ENCODE measurements at regions not wholly inside any gene's neighbourhood (a gene's known extent, or its start where the extent isn't known, plus 50 kb on each side); places are given as distances from the start of the nearest gene placed in this dataset.
A peak's percentile ranks its signal among the peaks of the same experiment; 100 is the strongest.

DNA sequence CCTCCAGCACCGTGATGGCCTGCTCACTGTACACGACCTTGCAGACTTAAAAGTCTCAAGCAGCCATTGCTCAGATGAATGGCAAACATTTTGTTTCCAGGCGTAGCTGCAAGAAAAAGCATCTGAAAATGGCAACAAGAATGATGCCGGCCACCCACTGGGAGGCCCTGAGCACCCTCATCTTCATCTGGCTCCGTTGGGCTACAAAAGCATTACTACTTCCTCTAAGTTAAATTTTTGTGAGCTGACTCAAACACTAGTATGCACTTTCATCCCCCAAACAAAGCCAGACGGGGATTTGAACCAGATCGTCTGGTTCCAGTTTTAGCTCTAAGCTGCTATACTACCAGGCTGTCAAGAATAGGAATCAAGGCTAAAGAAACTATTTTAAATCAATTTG, 116.6 kb upstream of the CDK1 start:
- no peak overlapping the region for H3K4me3 Mint-ChIP-seq
- peak overlapping the region; percentile 87 for H3K27ac Mint-ChIP-seq
- H3K27me3 Mint-ChIP-seq (ENCODE audit: low read depth), result no peaks in the 10 kb centered on the region
- TF ChIP-seq CTCF (IDR thresholded peaks at IDR 0.05; ENCODE audit: unreplicated experiment), result no peak
- peaks cover 33% of the 10 kb centered on the region for H3K36me3 Mint-ChIP-seq
- no peak for DNase-seq (ENCODE audit: low spot score in 2 of 2, unreplicated experiment in 2 of 2)
- H3K9me3 Mint-ChIP-seq, result peaks cover 36% of the 10 kb centered on the region
- H3K4me1 Mint-ChIP-seq, result peaks cover 14% of the 10 kb centered on the region

DNA sequence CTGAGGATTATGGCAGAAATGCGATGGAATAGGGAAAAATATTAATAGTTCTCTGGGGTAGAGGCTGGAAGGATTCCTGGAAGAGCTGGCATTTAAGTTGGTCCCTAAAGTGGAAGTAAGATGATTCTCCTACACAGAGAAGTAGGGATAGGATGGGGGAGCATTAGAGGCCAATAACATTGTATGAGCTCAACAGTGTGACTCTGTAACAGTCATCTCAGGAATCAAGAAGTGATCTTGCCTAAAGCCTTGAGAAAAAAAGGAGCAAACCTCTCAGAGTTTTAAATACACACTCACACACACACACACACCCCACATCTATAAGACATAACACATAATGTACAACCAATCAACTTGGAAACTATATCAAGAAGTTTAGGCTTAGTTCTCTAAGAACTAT, 117.7 kb upstream of the CDK1 start:
- Mint-ChIP-seq H3K27ac (no peak overlapping the region), H3K27me3 (ENCODE audit: low read depth) (no peaks in the 10 kb centered on the region), H3K4me3 (no peak overlapping the region), H3K9me3 (peaks cover 36% of the 10 kb centered on the region), H3K36me3 (peaks cover 37% of the 10 kb centered on the region), H3K4me1 (peaks cover 16% of the 10 kb centered on the region)
- TF ChIP-seq CTCF (IDR thresholded peaks at IDR 0.05; ENCODE audit: unreplicated experiment), result no peak
- no peak for DNase-seq (ENCODE audit: low spot score in 2 of 2, unreplicated experiment in 2 of 2)

- H3K4me1 Mint-ChIP-seq, result peaks cover 13% of the 10 kb centered on the region
- no peak for TF ChIP-seq CTCF (IDR thresholded peaks at IDR 0.05; ENCODE audit: unreplicated experiment)
- peaks cover 36% of the 10 kb centered on the region for H3K36me3 Mint-ChIP-seq
- no peaks in the 10 kb centered on the region for H3K27me3 Mint-ChIP-seq (ENCODE audit: low read depth)
- DNase-seq (ENCODE audit: low spot score in 2 of 2, unreplicated experiment in 2 of 2), result no peak
- H3K27ac Mint-ChIP-seq, result no peak overlapping the region
- H3K9me3 Mint-ChIP-seq, result peaks cover 38% of the 10 kb centered on the region
- H3K4me3 Mint-ChIP-seq, result no peak overlapping the region
These were observed 123.3 kb upstream of the CDK1 start for GRCh38 chr10:60654813-60655464.

- no peak for TF ChIP-seq CTCF (IDR thresholded peaks at IDR 0.05; ENCODE audit: unreplicated experiment)
- Mint-ChIP-seq H3K4me3 (no peak overlapping the region), H3K27ac (no peak overlapping the region)
These were observed 125.7 kb upstream of the CDK1 start for GRCh38 chr10:60652628-60653027.

DNA sequence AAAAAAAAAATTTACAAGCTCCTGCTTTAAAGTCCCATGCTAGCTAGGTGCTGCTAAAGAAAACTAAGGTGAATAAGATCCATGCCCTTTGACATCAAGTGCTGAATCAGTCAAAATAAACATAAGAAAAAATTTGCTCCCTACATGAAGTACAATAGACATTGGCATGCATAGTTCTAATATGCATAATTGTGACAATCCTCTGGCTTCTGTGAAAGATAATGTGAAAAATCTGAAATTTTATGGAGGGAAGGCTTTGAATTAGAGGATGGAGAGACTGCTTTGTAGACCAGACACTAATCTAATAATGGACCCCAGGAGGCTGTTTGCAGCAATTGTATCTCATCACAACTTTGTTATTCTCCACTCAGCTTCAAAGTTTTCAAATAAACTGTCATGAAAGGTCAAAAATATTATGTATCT, 127.9 kb upstream of the CDK1 start:
- H3K4me1 Mint-ChIP-seq, result peaks cover 30% of the 10 kb centered on the region
- peaks cover 12% of the 10 kb centered on the region for H3K9me3 Mint-ChIP-seq
- H3K27me3 Mint-ChIP-seq (ENCODE audit: low read depth), result no peaks in the 10 kb centered on the region
- H3K36me3 Mint-ChIP-seq, result peaks cover 8% of the 10 kb centered on the region
- TF ChIP-seq CTCF (IDR thresholded peaks at IDR 0.05; ENCODE audit: unreplicated experiment), result no peak
- peak overlapping the region; percentile 50 for H3K27ac Mint-ChIP-seq
- DNase-seq (ENCODE audit: low spot score in 2 of 2, unreplicated experiment in 2 of 2), result no peak
- no peak overlapping the region for H3K4me3 Mint-ChIP-seq

More at GRCh38 chr10:60652628-60653027, 125.7 kb upstream of the CDK1 start:
- H3K4me1 Mint-ChIP-seq, result peaks cover 22% of the 10 kb centered on the region
- peaks cover 20% of the 10 kb centered on the region for H3K9me3 Mint-ChIP-seq
- H3K36me3 Mint-ChIP-seq, result peaks cover 20% of the 10 kb centered on the region
- H3K27me3 Mint-ChIP-seq (ENCODE audit: low read depth), result no peaks in the 10 kb centered on the region
- no peak for DNase-seq (ENCODE audit: low spot score in 2 of 2, unreplicated experiment in 2 of 2)
